Vagina (tissue), 2 donors: ENCODE measurements at regions not wholly inside any gene's neighbourhood (a gene's known extent, or its start where the extent isn't known, plus 50 kb on each side); places are given as distances from the start of the nearest gene placed in this dataset.

Experiments used
- POLR2A ChIP-seq, 2 donors: fragments of 450-650 bp; IDR thresholded peaks; one replicate each; pipeline ENCODE4 v1.6.1; 2017; ENCODE audit warnings: antibody characterized with exemption in 2 of 2, mild to moderate bottlenecking in 2 of 2, moderate library complexity in 2 of 2
- POLR2AphosphoS5 ChIP-seq, 2 donors: sonication (generic); formaldehyde crosslinking; IDR thresholded peaks; one replicate each; pipeline ENCODE4 v1.9.0; 2017; ENCODE audit warnings: antibody characterized with exemption in 2 of 2, mild to moderate bottlenecking in 2 of 2, low read depth in 1 of 2; ENCODE audit not compliant: insufficient read depth in 1 of 2
- TF ChIP-seq, protein P1 (sequence below), 3 experiments: fragments of 450-650 bp in 2 of 3; fragments of 200-600 bp in 1 of 3; sonication (generic) in 1 of 3; IDR thresholded peaks; one replicate each; pipeline ENCODE4 v1.5.1; 2017 to 2019; ENCODE audit warnings: antibody characterized with exemption in 3 of 3, mild to moderate bottlenecking in 2 of 3, moderate library complexity in 2 of 3

DNA sequence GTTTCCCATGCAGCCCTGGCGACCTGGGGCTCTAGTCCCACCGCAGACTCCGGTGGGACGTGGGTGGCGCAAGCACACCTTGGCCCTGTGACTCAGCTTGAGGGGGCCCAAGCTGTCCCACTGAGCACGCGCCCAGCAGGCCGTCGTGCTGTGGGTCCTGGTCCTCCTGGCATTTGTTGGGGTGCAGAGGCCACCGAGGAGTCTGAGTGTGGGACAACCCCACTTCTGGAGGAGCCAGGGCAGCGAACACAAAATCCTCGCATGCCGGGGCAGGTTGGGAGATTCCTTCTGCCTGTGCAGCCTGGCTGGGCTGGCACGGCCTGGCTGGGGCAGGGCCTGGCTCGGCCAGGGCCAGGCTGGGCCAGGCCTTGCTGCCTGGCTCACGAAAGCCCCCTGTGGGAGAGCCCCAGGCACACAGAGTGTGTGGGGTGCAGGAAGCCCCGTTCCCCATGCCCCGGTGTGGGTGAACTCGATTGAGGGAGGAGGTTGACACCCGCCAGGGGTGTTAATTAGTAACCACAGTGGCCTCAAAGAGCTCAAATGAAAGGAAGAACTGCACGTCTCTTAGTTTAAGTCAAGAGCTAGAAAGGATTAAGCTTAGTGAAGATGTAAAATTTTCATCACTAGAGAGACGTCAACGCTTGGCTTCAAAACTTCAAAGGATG lies 1808.5 kb upstream of the DEFB115 start:
- TF ChIP-seq, protein P1, sequence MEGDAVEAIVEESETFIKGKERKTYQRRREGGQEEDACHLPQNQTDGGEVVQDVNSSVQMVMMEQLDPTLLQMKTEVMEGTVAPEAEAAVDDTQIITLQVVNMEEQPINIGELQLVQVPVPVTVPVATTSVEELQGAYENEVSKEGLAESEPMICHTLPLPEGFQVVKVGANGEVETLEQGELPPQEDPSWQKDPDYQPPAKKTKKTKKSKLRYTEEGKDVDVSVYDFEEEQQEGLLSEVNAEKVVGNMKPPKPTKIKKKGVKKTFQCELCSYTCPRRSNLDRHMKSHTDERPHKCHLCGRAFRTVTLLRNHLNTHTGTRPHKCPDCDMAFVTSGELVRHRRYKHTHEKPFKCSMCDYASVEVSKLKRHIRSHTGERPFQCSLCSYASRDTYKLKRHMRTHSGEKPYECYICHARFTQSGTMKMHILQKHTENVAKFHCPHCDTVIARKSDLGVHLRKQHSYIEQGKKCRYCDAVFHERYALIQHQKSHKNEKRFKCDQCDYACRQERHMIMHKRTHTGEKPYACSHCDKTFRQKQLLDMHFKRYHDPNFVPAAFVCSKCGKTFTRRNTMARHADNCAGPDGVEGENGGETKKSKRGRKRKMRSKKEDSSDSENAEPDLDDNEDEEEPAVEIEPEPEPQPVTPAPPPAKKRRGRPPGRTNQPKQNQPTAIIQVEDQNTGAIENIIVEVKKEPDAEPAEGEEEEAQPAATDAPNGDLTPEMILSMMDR (IDR thresholded peaks at IDR 0.05): no peak
- no peak for TF ChIP-seq POLR2AphosphoS5 (IDR thresholded peaks at IDR 0.05; ENCODE audit: insufficient read depth in 1 of 2, low read depth in 1 of 2)
- no peak for TF ChIP-seq POLR2A (IDR thresholded peaks at IDR 0.05)
